ENCODE measurements at regions not wholly inside any gene's neighbourhood (a gene's known extent, or its start where the extent isn't known, plus 50 kb on each side); places are given as distances from the start of the nearest gene placed in this dataset.

DNA sequence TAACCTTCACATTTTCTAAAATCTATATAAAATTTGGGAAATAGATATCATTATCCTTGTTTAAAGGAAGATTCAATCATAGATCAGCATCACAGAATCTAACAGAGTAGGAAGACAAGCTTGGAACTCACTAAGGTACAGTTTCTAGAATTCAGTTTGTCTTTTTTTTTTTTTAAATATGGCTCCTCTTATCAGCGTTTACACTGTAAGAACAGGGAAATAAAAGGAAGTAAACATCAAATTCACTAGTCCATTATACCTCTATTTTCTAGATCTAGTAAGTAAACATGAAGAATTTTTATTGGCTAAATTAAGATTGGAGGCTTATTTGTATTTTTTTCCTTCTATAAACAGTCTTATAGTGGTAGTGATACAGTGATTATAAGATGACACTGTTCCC, 144.9 kb downstream of the LRIG3 start:
- TF ChIP-seq, protein P1, sequence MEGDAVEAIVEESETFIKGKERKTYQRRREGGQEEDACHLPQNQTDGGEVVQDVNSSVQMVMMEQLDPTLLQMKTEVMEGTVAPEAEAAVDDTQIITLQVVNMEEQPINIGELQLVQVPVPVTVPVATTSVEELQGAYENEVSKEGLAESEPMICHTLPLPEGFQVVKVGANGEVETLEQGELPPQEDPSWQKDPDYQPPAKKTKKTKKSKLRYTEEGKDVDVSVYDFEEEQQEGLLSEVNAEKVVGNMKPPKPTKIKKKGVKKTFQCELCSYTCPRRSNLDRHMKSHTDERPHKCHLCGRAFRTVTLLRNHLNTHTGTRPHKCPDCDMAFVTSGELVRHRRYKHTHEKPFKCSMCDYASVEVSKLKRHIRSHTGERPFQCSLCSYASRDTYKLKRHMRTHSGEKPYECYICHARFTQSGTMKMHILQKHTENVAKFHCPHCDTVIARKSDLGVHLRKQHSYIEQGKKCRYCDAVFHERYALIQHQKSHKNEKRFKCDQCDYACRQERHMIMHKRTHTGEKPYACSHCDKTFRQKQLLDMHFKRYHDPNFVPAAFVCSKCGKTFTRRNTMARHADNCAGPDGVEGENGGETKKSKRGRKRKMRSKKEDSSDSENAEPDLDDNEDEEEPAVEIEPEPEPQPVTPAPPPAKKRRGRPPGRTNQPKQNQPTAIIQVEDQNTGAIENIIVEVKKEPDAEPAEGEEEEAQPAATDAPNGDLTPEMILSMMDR (IDR thresholded peaks at IDR 0.05; ENCODE audit: insufficient read depth, low read length, poor library complexity, severe bottlenecking): no peak
- no peak for TF ChIP-seq EZH2phosphoT487 (conservative IDR thresholded peaks at IDR 0.05; ENCODE audit: low read length)
